Activated CD8-positive, alpha-beta T cell treated with anti-CD3 and anti-CD28 coated beads for 36 hours (primary cell): ENCODE measurements at regions not wholly inside any gene's neighbourhood (a gene's known extent, or its start where the extent isn't known, plus 50 kb on each side); places are given as distances from the start of the nearest gene placed in this dataset.

Experiments
- ATAC-seq: fragments of 200-7000 bp; cut with Tn5 transposase; one replicate; pipeline ENCODE4 v1.10.0; 2021; ENCODE audit warnings: mild to moderate bottlenecking, moderate library complexity
- CTCF ChIA-PET: fragments of 350-600 bp; sonication (Branson Sonifier 250); formaldehyde crosslinking; loops from one replicate; lab custom pipeline; 2021; ENCODE audit warnings: antibody characterized with exemption; lab: Charles Lee
- POLR2A ChIA-PET: fragments of 350-600 bp; sonication (Branson Sonifier 250); formaldehyde crosslinking; loops from one replicate; lab custom pipeline; 2021; ENCODE audit warnings: antibody characterized with exemption; lab: Charles Lee
- DNase-seq: peaks from one replicate; pipeline ENCODE4 v3.0.0-alpha.2; 2020
- H3K27ac Mint-ChIP-seq: one replicate; pipeline ENCODE4 v1.8.0; 2021; ENCODE audit warnings: mild to moderate bottlenecking, mixed read lengths
- H3K27me3 Mint-ChIP-seq: one replicate; pipeline ENCODE4 v1.8.0; 2021; ENCODE audit warnings: mixed read lengths
- H3K36me3 Mint-ChIP-seq: one replicate; pipeline ENCODE4 v1.8.0; 2021; ENCODE audit warnings: low read depth, mixed read lengths
- H3K4me1 Mint-ChIP-seq: one replicate; pipeline ENCODE4 v1.8.0; 2021; ENCODE audit warnings: low read depth, mixed read lengths
- H3K4me3 Mint-ChIP-seq: one replicate; pipeline ENCODE4 v1.8.0; 2021; ENCODE audit warnings: mild to moderate bottlenecking, moderate library complexity, mixed read lengths
- H3K9me3 Mint-ChIP-seq: one replicate; pipeline ENCODE4 v1.8.0; 2021; ENCODE audit warnings: mixed read lengths
- intact Hi-C: fragments of 100-400 bp; cut with micrococcal nuclease; formaldehyde crosslinking; loops from one replicate; pipeline ENCODE4 v1.10.0; 2022
- TF ChIP-seq, protein P1 (sequence below): fragments of 200-600 bp; IDR thresholded peaks from one replicate; pipeline ENCODE4 v1.8.0; 2022; ENCODE audit warnings: antibody characterized with exemption, mild to moderate bottlenecking

- H3K9me3 Mint-ChIP-seq = no peaks in the 10 kb centered on the region
- CTCF ChIA-PET = no interaction called here
- H3K27me3 Mint-ChIP-seq = no peaks in the 10 kb centered on the region
- H3K4me1 Mint-ChIP-seq = no peaks in the 10 kb centered on the region
- POLR2A ChIA-PET = no interaction called here
- no peaks in the 10 kb centered on the region for H3K36me3 Mint-ChIP-seq
- no peak for ATAC-seq
- no peak for DNase-seq
- H3K27ac Mint-ChIP-seq = no peak overlapping the region
- TF ChIP-seq, protein P1, sequence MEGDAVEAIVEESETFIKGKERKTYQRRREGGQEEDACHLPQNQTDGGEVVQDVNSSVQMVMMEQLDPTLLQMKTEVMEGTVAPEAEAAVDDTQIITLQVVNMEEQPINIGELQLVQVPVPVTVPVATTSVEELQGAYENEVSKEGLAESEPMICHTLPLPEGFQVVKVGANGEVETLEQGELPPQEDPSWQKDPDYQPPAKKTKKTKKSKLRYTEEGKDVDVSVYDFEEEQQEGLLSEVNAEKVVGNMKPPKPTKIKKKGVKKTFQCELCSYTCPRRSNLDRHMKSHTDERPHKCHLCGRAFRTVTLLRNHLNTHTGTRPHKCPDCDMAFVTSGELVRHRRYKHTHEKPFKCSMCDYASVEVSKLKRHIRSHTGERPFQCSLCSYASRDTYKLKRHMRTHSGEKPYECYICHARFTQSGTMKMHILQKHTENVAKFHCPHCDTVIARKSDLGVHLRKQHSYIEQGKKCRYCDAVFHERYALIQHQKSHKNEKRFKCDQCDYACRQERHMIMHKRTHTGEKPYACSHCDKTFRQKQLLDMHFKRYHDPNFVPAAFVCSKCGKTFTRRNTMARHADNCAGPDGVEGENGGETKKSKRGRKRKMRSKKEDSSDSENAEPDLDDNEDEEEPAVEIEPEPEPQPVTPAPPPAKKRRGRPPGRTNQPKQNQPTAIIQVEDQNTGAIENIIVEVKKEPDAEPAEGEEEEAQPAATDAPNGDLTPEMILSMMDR = no peak
- H3K4me3 Mint-ChIP-seq = no peak overlapping the region
- intact Hi-C loops = no loop called here
Measured at GRCh38 chr1:70714149-70714548, 303.1 kb downstream of the CTH start.

DNA sequence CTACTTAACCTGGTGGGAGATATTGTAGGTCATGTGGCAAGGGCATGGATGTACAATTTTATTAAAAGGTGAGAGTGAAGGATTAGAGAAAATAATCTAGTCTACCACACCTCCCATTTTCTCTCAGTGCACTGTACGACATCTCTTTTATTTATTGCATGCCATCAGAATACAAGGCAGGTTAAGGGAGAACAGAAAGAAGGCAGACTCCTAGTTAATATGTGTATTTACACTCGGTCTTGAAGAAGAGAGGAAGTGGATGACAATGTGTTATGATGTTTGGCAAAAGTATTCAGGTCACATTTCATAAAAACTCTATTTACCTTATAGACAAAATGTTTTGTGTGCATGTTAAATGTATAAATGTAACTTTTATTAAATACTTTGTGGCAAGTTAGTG is 306.1 kb downstream of the CTH start:
- H3K36me3 Mint-ChIP-seq = no peaks in the 10 kb centered on the region
- no peaks in the 10 kb centered on the region for H3K9me3 Mint-ChIP-seq
- CTCF ChIA-PET = no interaction called here
- DNase-seq (no peak), ATAC-seq (no peak)
- POLR2A ChIA-PET = no interaction called here
- no peak overlapping the region for H3K4me3 Mint-ChIP-seq
- H3K4me1 Mint-ChIP-seq = no peaks in the 10 kb centered on the region
- no peak overlapping the region for H3K27ac Mint-ChIP-seq
- intact Hi-C loops = no loop called here
- no peaks in the 10 kb centered on the region for H3K27me3 Mint-ChIP-seq
- TF ChIP-seq, protein P1 = no peak

- CTCF ChIA-PET = no interaction called here
- Mint-ChIP-seq H3K9me3 (peaks cover under 1% of the 10 kb centered on the region), H3K36me3 (no peaks in the 10 kb centered on the region), H3K27ac (no peak overlapping the region), H3K4me1 (no peaks in the 10 kb centered on the region), H3K27me3 (no peaks in the 10 kb centered on the region), H3K4me3 (no peak overlapping the region)
- no peak for ATAC-seq
- no peak for DNase-seq
- intact Hi-C loops = no loop called here
- TF ChIP-seq, protein P1 = no peak
- POLR2A ChIA-PET = no interaction called here
Measured at GRCh38 chr1:70717656-70718055, 306.6 kb downstream of the CTH start.

- TF ChIP-seq, protein P1 = no peak
- intact Hi-C loops = no loop called here
- DNase-seq (no peak), ATAC-seq (no peak)
- no peaks in the 10 kb centered on the region for H3K4me1 Mint-ChIP-seq
- no peaks in the 10 kb centered on the region for H3K36me3 Mint-ChIP-seq
- H3K27me3 Mint-ChIP-seq = no peaks in the 10 kb centered on the region
- H3K27ac Mint-ChIP-seq = no peak overlapping the region
- peaks cover 6% of the 10 kb centered on the region for H3K9me3 Mint-ChIP-seq
- POLR2A ChIA-PET = no interaction called here
- no peak overlapping the region for H3K4me3 Mint-ChIP-seq
- CTCF ChIA-PET = no interaction called here
Measured at GRCh38 chr1:70718086-70718630, 307.1 kb downstream of the CTH start.

DNA sequence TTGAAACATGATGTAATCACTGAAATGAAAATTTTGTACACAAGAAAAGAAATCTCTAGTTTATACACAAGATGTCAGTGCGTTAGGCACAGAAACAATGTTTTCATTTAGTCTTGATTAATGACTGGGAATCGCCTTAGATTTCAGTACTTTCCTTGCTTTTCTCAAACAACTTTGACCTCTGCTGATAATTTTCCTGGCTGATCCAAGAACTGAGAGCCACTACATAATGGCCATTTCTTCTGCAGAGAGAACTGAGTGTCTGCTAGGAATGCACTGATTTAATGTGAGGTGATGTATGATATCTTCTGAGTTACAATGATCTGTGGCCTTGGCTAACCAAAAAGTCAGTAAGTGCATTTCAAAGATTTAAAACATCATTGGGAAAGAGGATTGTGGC is 308.1 kb downstream of the CTH start:
- ATAC-seq = no peak
- Mint-ChIP-seq H3K36me3 (no peaks in the 10 kb centered on the region), H3K4me1 (no peaks in the 10 kb centered on the region), H3K27me3 (no peaks in the 10 kb centered on the region), H3K4me3 (no peak overlapping the region), H3K27ac (no peak overlapping the region), H3K9me3 (peaks cover 8% of the 10 kb centered on the region)
- ChIA-PET POLR2A (no interaction called here), CTCF (no interaction called here)
- no peak for DNase-seq
- TF ChIP-seq, protein P1 = no peak
- intact Hi-C loops = no loop called here
